ENCODE measurements at regions not wholly inside any gene's neighbourhood (a gene's known extent, or its start where the extent isn't known, plus 50 kb on each side); places are given as distances from the start of the nearest gene placed in this dataset.

- no peak for TF ChIP-seq CTCF (IDR thresholded peaks at IDR 0.05; ENCODE audit: low read depth, low read length, poor library complexity, severe bottlenecking)
- no peak for TF ChIP-seq EZH2phosphoT487 (IDR thresholded peaks at IDR 0.05; ENCODE audit: borderline replicate concordance, low read length)
Observed at GRCh38 chr18:6476190-6476589, 61.5 kb upstream of the L3MBTL4 start.

Data from DOHH2 (cell line).